B cell (primary cell): ENCODE measurements at regions not wholly inside any gene's neighbourhood (a gene's known extent, or its start where the extent isn't known, plus 50 kb on each side); places are given as distances from the start of the nearest gene placed in this dataset.
"Not testable (repeated sequence)": the region's sequence is repeated elsewhere in the genome, so short reads cannot be mapped to it uniquely, and the experiment has no call there.

Experiments
- EZH2 ChIP-seq: IDR thresholded peaks from 2 replicates; pipeline ENCODE4 v1.6.1; 2012; ENCODE audit warnings: borderline replicate concordance, low read depth, mild to moderate bottlenecking, moderate library complexity, low read length; ENCODE audit not compliant: insufficient read depth, poor library complexity, severe bottlenecking
- TF ChIP-seq, protein P1 (sequence below): fragments of 200-600 bp; IDR thresholded peaks from one replicate; pipeline ENCODE4 v1.8.0; 2022; ENCODE audit warnings: antibody characterized with exemption, mild to moderate bottlenecking

DNA sequence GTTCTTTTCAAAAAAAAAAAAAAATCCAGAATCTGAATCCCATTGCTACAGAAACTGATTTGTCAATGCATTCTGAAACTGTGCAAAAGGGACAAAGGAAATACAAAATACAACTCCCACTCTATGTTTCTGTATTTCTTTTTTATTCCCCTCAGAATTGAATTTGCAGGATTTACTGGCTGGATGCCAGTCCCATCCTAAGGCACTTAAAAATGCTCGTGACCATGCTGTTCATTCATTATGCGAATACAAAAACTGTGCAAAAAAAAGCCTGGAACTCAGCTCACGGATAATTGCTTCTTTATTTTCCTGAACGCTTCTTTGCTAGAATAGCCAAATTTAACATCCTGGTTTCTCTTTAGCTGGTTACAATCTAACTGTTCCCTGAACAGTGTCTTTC lies 413.3 kb downstream of the PRIM2 start:
- TF ChIP-seq, protein P1, sequence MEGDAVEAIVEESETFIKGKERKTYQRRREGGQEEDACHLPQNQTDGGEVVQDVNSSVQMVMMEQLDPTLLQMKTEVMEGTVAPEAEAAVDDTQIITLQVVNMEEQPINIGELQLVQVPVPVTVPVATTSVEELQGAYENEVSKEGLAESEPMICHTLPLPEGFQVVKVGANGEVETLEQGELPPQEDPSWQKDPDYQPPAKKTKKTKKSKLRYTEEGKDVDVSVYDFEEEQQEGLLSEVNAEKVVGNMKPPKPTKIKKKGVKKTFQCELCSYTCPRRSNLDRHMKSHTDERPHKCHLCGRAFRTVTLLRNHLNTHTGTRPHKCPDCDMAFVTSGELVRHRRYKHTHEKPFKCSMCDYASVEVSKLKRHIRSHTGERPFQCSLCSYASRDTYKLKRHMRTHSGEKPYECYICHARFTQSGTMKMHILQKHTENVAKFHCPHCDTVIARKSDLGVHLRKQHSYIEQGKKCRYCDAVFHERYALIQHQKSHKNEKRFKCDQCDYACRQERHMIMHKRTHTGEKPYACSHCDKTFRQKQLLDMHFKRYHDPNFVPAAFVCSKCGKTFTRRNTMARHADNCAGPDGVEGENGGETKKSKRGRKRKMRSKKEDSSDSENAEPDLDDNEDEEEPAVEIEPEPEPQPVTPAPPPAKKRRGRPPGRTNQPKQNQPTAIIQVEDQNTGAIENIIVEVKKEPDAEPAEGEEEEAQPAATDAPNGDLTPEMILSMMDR: not testable (repeated sequence)
- not testable (repeated sequence) for TF ChIP-seq EZH2
